Adrenal gland (tissue), 9 donors: ENCODE measurements at regions not wholly inside any gene's neighbourhood (a gene's known extent, or its start where the extent isn't known, plus 50 kb on each side); places are given as distances from the start of the nearest gene placed in this dataset.

Experiments
- DNase-seq, 7 donors: peaks; one replicate each; pipeline ENCODE4 v3.0.0-alpha.2; 2019 to 2020
- H3K27ac ChIP-seq, 5 donors: fragments of 200-600 bp; sonication (generic) in 4 of 5; 1 replicate in 3 of 5; 2 replicates in 2 of 5; pipeline versions ENCODE4 v1.5.1 to v1.8.0; 2016 to 2020; ENCODE audit warnings: mild to moderate bottlenecking in 1 of 5
- H3K27me3 ChIP-seq: fragments of 200-600 bp; 2 replicates; pipeline ENCODE4 v1.8.0; 2021
- H3K36me3 ChIP-seq, 2 donors: fragments of 200-600 bp; replicated peaks in 1 of 2; 1 replicate in 1 of 2; 2 replicates in 1 of 2; pipeline versions ENCODE4 v1.5.1 to v1.8.0; 2018 to 2022
- H3K4me1 ChIP-seq, 2 donors: fragments of 200-600 bp; replicated peaks in 1 of 2; 1 replicate in 1 of 2; 2 replicates in 1 of 2; pipeline versions ENCODE4 v1.5.1 to v1.8.0; 2018 to 2021
- H3K4me3 ChIP-seq, 4 donors: fragments of 200-600 bp; sonication (generic) in 3 of 4; one replicate each; pipeline ENCODE4 v1.5.1; 2016 to 2018
- H3K9me3 ChIP-seq, 3 donors: fragments of 200-600 bp; sonication (generic) in 1 of 3; replicated peaks in 1 of 3; 1 replicate in 2 of 3; 2 replicates in 1 of 3; pipeline versions ENCODE4 v1.5.1 to v1.8.0; 2016 to 2021
- CTCF ChIP-seq, 6 experiments: fragments of 450-650 bp in 4 of 6; fragments of 200-600 bp in 2 of 6; sonication (generic) in 1 of 6; IDR thresholded peaks; 1 replicate in 5 of 6; 2 replicates in 1 of 6; pipeline versions ENCODE4 v1.5.1 to v1.8.0; 2016 to 2021; ENCODE audit warnings: antibody characterized with exemption in 6 of 6, mild to moderate bottlenecking in 2 of 6, moderate library complexity in 1 of 6
- POLR2A ChIP-seq, 2 donors: fragments of 450-650 bp; IDR thresholded peaks; one replicate each; pipeline ENCODE4 v1.6.1; 2017; ENCODE audit warnings: antibody characterized with exemption in 2 of 2, mild to moderate bottlenecking in 2 of 2, moderate library complexity in 1 of 2
- WGBS, 4 donors: extraction: QIAGEN DNeasy Blood & Tissue Kit in 2 of 4; methylation state at CpG; one replicate each; pipeline versions ENCODE4 v1.1.5 to v1.1.7; 2013 to 2017; 5-methylcytosine and 5-hydroxymethylcytosine counted together
- intact Hi-C, 2 donors: fragments of 100-400 bp; cut with DNase I; formaldehyde crosslinking; loops; one replicate each; pipeline versions ENCODE4 v1.14.1 to v1.15.0; 2022 to 2023
- donor health status: healthy with polysubstance abuse.
- donor health status: Bipolar disorder and iron deficiency.
- donor health status: DM: yes; HTN: yes; CAD: no.
- donor health status: DM: no; HTN: no; CAD: no.
- donor health status: DM: no; HTN: no; CAD: no.

- H3K27ac ChIP-seq = no peak overlapping the region
- 43 to 89% (median 47%) methylated on average over 2 of the region's 2 CpGs for WGBS, 4 donors
- DNase-seq = no peak
- H3K27me3 ChIP-seq = no peaks in the 10 kb centered on the region
- no peaks in the 10 kb centered on the region for H3K36me3 ChIP-seq
- no peak for TF ChIP-seq POLR2A (IDR thresholded peaks at IDR 0.05)
- no peak for TF ChIP-seq CTCF (IDR thresholded peaks at IDR 0.05)
- intact Hi-C loops = no loop called here
- no peak overlapping the region for H3K4me3 ChIP-seq
- no peaks in the 10 kb centered on the region for H3K9me3 ChIP-seq
- no peaks in the 10 kb centered on the region for H3K4me1 ChIP-seq
These were observed 106.6 kb upstream of the IRX6 start for GRCh38 chr16:55217392-55217791.

- Histone ChIP-seq H3K27ac (no peak overlapping the region), H3K4me3 (no peak overlapping the region), H3K4me1 (no peaks in the 10 kb centered on the region), H3K9me3 (peaks cover 0 to 5% (median 0%) of the 10 kb centered on the region in 3 donors), H3K27me3 (no peaks in the 10 kb centered on the region), H3K36me3 (no peaks in the 10 kb centered on the region)
- TF ChIP-seq CTCF (IDR thresholded peaks at IDR 0.05) (no peak), POLR2A (IDR thresholded peaks at IDR 0.05) (no peak)
- no peak for DNase-seq
- intact Hi-C loops = no loop called here
- WGBS, 4 donors = 57 to 68% (median 65%) methylated on average over 3 of the region's 3 CpGs
These were observed 102.2 kb upstream of the IRX6 start for GRCh38 chr16:55221836-55222235.

GRCh38 chr16:55222486-55222885 is 101.5 kb upstream of the IRX6 start:
- 14 to 23% (median 19%) methylated on average over 7 of the region's 7 CpGs for WGBS, 4 donors
- intact Hi-C loops = no loop called here
- Histone ChIP-seq H3K9me3 (peaks cover 0 to 5% (median 0%) of the 10 kb centered on the region in 3 donors), H3K36me3 (no peaks in the 10 kb centered on the region), H3K4me1 (no peaks in the 10 kb centered on the region), H3K27ac (no peak overlapping the region), H3K4me3 (no peak overlapping the region), H3K27me3 (no peaks in the 10 kb centered on the region)
- no peak for DNase-seq
- TF ChIP-seq CTCF (IDR thresholded peaks at IDR 0.05) (no peak), POLR2A (IDR thresholded peaks at IDR 0.05) (no peak)

GRCh38 chr16:55225972-55226542 is 97.9 kb upstream of the IRX6 start:
- Histone ChIP-seq H3K4me1 (no peaks in the 10 kb centered on the region), H3K27ac (no peak overlapping the region), H3K4me3 (no peak overlapping the region), H3K9me3 (peaks cover 0 to 5% (median 0%) of the 10 kb centered on the region in 3 donors), H3K27me3 (no peaks in the 10 kb centered on the region), H3K36me3 (no peaks in the 10 kb centered on the region)
- intact Hi-C loops = no loop called here
- 51 to 69% (median 65%) methylated on average over 4 to 5 of the region's 5 CpGs for WGBS, 4 donors
- TF ChIP-seq POLR2A (IDR thresholded peaks at IDR 0.05) = no peak
- TF ChIP-seq CTCF (IDR thresholded peaks at IDR 0.05) = no peak
- DNase-seq = no peak
